GM21381 (cell line): ENCODE measurements at regions not wholly inside any gene's neighbourhood (a gene's known extent, or its start where the extent isn't known, plus 50 kb on each side); places are given as distances from the start of the nearest gene placed in this dataset.
"Not testable (repeated sequence)": the region's sequence is repeated elsewhere in the genome, so short reads cannot be mapped to it uniquely, and the experiment has no call there.

Source experiments
- ATAC-seq: cut with Tn5 transposase; IDR thresholded peaks from one replicate; pipeline ENCODE4 v1.9.1; 2021; ENCODE audit warnings: mild to moderate bottlenecking, moderate library complexity; ENCODE audit not compliant: unreplicated experiment

DNA sequence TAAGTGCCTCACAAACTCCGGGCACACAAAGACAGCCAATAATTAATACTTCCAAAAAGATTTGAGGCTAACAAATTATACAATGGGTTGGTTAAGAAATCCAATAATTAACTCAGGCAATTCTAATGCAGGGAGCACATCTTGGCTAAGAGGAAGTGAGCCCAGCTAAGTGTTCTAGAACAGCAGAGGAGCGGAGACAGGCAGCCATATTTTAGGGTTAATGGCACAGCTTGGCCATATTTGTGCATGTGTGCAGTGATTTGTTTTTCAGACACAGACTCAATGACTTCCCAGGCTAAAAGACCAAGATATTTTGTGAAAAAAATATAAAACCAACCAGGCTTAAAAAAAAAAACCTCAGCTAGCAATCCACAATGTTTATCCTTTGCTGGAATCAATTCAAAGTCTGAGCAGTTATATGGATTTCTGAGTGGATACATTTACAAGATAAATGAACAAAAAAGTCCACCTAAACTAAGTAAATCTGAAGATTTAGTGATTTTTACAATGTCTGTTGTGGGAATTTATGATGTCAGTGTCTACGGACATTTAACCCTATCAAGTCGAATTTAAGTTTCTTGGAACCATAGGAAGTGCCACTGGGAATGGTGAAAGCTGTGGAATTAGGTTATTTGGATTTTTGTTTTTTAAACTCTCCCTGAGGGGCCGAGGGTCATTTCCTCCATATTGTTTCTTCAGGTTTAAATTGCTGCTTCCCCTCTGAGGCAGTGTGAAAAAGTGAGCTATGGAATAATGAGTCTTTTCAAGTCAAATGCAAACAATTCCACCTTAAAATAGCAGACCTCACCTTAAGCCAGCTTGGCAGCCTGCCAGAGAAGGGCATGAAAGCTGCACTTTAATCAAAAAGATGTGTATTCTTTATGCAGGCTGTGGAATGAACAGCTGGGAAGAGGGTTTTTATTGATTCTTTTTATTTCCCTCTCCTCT lies 413.7 kb upstream of the TBL1XR1 start:
- ATAC-seq: no peak

DNA sequence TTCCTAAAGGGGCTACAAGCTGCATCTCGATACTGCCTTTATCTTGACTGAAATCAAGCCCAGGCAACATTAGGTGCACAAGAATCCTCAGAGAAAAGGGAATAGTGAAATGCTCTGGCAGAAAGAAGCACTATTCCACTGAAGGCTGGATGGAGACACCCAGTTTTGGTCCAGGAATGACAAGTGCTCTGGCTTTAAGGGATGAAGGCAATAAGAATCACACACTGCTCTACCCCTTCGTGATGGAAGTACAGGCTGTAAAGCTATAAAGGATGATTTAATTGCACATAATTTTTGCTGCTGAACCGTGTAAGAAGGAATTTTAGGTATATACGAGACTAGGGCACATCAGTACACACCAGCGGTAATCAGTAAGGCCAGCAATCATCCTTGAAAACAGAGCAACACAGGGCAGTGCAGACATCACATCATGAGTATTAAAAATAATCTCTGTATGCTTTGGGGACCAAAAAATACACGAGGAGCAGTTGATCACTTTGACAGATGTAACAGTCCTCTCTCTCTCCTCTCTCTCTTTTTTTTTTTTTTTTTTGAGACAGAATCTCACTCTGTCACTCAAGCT lies 414.6 kb upstream of the TBL1XR1 start:
- ATAC-seq: no peak

DNA sequence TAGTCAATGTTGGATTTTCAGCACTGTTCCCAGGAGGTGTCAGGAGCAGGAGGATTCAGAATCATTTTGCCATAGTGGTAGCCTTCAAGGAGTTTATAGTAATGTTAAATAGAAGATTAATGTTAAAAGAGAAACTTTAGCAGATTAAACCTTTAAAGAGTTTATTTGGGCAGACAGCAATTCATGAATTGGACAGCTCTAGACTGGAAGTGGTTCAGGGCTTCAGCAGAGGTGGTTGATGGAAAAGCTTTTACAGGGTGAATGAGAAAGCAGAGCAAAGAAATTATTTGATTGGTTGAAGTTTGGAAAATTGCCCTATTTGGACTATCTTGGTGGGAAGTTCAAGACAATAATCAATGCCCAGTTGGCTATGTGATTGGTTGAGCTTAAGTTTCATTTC lies 416.6 kb upstream of the TBL1XR1 start:
- no peak for ATAC-seq

DNA sequence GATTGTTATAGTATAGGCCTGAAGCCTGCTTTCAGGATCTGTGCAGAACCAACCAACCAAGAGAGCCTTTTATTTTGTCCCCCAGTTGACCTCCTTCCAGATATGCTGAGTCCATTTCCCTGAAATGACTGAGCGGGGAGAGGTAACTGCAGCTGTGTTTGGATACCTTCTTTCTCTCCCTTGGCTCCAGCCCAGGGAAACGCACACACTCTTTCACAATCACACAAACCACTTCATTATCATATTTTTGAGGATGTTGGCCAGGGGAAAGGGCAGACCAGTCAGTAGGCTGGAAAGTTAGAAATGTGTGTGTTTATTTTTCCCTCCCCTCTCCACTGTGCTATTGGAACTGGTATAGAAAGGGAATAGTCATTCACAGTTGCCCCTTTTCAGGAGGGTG lies 417.7 kb upstream of the TBL1XR1 start:
- no peak for ATAC-seq

DNA sequence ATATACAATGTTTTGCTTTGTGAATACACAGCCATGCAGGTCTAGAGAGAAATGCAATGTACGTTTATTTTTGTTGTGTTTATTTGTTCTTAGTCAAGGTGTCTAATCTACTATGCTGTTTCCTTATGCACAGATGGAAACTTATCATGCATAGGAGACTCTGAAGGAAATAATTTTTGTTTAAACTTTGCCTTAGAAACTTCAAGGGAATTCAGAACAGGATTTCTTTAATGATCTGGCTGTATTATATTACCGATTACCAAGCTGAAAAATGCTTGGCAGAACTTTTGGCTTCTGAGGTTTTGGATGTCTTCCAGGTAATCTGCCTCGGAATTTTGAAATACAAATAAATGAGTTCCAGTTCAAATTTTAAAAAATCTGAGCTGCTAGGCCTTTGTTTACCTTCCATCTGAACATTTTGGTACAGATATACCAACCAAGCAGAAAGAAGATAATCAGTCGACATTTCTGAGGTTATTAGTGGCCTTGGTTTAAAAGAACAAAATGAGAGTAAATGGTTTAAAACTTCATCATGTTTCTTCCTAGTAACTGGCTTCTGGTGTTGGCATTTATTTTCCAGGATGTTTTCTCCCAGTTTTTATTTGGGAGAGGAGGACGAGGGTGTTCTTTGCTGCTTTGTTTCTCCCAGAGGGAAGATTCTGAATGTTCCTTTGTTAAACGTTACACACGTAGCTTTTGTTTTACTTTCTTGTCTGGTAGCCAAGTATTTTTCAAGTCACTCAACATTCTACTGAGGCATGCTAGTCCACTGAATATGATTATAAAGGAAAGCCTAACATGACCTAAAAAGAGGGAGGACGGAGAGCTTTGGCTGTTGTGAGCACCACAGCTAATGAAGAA lies 421.8 kb upstream of the TBL1XR1 start:
- no peak for ATAC-seq

DNA sequence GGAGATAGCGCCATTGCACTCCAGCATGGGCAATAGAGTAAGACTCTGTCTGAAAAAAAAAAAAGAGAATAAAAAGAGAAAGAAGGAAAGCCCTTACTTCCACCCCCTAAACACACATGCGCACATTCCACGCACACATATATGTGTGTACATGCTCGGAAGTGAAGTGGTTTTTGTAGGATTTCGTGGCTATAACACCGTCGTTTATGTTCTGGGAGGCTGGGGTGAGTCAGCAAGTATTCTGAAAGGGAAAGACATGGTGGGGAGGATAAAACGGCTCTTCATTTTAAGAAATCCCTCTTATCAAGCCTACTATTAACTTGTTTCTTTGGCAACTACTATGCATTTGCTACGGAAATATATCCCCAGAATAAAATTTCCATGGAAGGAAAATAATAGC lies 422.8 kb upstream of the TBL1XR1 start:
- ATAC-seq: no peak

DNA sequence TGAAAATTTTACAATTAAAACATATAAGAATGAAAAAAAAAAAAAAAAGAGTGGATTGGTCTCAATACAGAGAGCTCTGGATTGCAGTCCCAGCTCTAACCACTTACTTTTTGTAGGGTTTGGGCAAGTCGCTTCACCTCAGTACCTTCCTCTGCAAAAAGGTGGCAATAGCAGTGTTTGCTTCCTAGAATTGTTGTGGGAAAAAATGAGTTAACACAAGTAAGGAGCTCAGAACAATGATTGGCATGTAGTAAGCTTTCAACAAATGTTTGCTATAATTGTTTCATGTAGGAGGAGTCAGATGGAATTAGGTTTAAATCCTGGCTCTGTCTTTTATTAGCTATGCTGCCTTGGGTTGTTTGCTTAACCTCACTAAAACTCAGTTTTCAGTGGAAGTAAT lies 425.2 kb upstream of the TBL1XR1 start:
- no peak for ATAC-seq

DNA sequence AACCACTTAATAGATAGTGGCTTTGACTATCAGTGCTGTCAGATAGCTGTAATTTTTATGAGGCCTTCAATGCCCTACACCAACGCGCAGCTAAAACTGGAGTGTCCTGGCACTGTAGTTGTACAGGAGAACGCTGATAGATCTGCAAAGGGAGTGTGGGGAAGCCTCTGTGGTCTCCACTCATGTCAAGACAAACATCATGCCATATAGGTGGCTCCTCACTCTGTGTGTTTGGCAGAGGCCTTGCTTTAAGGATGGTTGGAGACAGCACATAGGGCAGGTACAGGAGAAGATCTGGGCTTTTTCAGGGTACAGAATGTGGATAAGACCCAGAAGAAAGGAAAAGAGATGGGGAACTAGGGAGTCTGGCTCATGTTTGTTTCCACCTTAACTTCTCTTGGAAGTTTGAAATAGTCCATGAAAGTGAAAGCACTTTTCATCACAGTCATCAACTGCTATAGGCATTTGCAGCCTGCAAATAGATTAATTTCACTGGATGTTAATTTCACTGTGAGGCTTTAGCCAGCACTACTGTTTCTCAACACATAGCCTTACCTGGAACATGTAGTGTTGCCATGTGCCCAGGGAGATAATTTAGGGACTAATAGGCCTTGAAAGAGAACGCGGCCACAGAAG lies 425.8 kb upstream of the TBL1XR1 start:
- no peak for ATAC-seq

DNA sequence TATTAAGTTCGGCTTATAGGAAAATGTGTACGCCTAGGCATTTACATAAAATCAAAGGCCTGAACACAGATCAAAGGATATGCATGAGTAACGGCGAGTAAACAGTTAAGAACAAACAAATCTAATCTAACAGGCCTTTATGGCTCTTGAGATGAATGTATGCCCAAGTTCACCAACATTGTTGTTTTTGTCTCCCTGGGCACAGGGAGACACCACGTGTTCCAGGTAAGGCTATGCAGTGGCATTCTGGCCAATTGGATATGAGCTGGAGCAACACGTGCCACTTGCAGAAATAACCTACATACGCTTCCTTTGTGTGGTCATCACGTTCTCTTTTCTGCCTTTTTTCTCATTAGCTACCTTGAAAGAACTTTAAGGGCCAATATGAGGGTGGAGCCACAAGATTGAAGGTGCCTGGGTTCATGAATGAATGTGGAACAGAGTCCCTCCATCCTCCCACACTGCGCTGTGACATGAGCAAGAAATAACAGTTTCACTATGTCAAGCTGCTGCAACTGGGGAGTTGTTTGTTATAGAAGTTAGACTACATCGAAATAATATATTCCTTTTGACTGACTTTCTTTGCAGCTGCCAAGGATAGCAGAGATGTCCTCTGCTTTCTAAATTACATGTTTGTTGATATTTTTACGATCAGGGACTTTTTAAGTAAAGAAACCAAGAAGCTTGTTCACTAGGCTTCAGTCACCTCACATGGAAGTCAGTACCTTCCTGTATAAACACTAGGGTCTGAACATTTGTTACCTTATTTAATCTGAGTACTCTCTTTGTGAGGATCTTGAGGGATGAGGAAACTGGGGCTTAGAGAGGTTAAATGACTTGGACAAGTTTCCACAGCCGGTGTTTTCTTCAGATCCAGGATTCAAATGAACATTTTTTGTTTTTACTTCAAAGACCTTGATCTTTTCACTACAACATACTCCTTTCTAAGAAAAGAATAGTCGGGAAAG lies 427.5 kb upstream of the TBL1XR1 start:
- no peak for ATAC-seq

DNA sequence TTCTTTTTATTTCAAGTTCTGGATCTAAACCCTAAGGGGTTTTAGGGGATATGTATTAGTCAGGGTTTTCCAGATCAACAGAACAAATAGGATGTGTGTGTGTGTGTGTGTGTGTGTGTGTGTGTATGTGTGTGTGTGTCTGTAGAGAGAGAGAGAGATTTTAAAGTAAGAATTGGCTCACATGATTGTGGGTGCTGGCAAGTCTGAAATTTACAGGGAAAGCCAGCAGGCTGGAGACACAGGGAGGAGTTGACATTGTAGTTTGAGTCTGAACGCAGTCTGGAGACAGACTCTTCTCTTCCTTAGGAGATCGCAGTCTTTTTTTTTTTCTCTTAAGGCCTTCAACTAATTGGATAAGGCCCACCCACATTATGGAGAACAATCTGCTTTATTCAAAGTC lies 428.8 kb upstream of the TBL1XR1 start:
- ATAC-seq: no peak

DNA sequence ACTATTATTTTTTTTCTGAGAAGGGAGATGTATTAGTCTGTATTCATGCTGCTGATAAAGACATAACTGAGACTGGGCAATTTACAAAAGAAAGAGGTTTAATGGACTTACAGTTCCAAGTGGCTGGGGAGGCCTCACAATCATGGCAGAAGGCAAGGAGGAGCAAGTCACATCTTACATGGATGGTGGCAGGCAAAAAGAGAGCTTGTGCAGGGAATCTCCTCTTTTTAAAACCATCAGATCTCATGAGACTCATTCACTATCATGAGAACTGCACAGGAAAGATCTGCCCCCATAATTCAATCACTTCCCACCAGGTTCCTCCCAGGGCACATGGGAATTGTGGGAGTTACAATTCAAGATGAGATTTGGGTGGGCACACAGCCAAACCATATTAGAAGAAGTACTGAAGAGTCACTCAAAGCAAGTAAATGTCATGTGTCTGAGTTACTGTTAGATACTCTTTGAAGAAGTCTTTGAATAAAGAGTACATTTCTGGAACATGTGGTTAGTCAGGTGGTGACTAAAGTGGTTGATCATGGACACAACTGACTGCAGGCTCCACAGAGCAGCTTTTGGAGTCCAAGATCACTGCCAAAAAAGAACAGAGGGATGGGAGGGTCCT lies 430.9 kb upstream of the TBL1XR1 start:
- not testable (repeated sequence) for ATAC-seq

DNA sequence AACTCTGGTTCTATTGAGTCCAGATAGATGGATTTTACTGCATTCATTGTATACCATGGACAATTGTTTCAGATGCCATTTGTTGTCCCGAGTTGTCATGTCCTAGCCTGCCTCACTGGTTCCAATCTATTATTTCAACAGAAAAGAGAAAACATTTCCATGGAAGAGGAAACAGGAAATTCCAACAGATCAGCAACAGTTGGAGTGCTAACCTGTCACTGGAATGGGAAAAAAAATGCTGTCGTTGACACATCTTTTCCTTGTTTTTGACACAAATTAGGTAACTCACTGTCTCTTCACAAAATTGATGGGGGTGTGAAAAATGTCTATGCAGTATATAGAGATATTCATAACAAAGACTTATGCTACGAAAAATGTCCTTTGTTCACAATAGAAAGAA lies 432.0 kb upstream of the TBL1XR1 start:
- ATAC-seq: no peak

DNA sequence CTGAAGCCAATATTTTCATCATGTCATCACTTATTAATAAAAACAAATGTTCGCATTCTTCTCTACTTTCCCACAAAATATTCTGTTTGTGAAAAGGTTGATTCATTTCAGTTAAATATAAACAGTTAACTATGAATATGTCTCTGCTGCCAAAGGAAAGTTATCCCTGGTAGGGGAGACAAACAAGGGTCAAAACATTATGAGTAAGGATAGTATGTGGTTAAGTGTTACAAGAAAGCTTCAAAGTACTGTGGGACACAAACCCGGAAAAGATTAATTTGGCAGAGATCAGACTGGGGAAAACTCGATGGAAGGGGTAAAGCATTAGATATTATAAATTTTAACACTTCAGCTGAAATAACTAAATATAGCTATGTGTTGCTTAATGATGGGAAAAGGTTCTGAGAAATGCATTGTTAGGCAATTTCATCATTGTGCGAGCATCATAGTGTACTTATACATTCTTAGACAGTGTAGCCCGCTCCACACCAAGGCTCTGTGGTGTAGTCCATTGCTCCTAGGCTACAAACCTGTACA lies 436.5 kb upstream of the TBL1XR1 start:
- ATAC-seq: no peak

DNA sequence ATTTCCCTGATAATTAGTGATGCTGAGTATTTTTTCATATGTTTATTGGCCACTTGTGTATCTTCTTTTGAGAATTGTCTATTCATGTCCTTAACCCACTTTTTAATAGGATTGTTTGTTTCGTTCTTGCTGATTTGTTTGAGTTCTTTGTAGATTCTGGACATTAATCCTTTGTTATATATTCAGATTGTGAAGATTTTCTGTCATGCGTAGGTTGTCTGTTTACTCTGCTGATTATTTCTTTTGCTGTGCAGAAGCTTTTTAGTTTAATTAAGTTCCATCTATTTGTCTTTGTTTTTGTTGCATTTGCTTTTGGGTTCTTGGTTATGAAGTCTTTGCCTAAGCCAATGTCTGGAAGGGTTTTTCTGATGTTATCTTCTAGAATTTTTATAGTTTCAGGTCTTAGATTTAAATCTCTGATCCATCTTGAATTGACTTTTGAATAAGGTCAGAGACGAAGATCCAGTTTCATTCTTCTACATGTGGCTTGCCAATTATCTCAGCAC lies 438.4 kb upstream of the TBL1XR1 start:
- ATAC-seq: not testable (repeated sequence)

DNA sequence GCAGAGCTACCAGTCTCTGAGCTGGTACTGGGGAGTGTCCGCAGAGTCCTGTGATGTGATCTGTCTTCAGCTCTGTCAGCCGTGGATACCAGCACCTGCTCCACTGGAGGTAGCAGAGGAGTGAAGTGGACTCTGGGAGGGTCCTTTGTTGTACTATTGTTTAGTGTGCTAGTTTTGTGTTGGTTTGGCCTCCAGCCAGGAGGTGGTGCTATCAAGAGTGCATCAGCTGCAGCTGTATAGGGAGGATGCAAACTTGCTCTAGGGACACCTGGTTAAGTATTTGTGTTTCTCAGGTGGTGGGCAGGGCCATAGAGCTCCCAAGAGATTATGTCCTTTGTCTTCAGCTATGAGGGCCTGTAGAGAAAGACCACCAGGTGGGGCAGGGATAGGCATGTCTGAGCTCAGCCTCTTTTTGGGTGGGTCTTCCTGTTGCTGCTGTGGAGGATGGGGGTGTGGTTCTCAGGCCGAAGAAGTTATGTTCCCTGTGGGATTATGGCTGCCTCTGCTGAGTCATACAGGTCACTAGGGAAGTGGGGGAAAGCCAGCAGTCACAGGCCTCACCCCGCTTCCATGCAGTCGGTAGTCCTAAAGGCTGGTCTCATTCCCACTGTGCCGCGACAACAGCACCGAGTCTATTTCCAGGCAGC lies 443.2 kb upstream of the TBL1XR1 start:
- no peak for ATAC-seq

DNA sequence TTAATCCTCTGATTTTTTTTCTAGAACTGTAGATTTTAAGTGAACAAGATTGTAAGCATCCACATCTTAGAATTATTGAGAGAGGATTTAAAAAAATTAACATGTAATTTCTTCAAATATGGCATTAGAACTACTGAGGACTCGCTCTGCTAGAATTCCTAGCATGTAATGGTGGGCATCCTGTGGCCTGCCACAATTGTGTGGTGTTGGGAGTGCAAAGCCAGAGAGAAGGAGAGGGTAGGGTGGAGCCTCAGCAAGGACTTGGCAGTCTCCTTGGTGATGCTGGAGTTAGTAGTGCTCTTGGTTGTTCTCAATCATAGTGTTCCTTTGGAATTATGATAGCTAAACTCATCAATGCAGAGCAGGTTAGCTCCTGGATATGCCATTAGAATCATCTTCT lies 443.9 kb upstream of the TBL1XR1 start:
- no peak for ATAC-seq

DNA sequence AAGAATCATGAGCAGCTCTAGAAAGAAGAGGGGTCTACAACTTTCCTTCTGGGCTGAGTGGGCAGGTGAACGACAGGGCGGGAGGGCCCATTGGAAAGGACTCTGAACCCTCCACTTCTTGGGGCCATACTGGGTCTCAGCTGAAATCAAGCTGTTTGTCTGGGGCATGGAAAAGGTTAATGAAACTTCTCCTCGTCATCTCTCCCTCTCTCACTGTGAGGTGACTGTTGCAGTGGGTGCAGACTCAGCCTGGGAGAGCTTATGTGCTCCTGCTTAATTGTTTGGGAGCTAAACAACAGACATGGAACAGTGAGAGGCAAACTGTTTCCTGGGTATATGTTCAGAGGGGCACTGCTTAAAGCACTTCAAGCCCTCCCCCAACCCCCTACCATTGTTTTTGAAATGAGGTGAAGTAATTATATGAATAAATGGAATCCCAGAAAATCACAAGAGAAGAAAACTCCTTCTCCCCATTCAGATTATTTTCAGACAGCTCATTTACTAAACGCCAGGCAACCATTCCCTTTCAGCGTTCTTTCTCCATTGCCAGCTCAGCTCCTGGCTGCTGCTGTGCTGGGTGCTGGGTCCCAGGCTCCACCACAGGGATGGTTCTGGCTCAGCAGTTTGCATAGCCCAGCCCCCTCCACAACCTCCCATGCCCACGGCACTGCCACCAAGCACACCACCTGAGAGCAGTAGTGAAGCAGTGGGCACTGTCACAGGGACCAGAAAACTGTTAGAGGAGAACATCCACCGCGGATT lies 444.9 kb upstream of the TBL1XR1 start:
- ATAC-seq: no peak

DNA sequence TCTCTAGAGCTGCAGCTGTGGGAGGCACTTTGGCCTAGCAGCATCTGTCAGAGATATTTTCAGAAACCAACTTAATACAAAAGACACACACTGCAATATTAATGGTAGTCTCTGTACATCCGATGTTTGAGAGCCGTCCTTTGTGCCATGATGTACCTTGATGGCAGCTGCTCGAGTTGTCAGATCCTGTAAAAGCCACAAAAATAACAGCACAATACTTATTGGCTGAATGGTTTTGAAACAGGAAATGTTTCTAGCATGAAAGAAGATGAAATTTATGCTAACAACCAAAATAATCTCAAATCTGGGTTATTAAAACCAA lies 445.5 kb upstream of the TBL1XR1 start:
- no peak for ATAC-seq
